ENCODE measurements at regions not wholly inside any gene's neighbourhood (a gene's known extent, or its start where the extent isn't known, plus 50 kb on each side); places are given as distances from the start of the nearest gene placed in this dataset.

DNA sequence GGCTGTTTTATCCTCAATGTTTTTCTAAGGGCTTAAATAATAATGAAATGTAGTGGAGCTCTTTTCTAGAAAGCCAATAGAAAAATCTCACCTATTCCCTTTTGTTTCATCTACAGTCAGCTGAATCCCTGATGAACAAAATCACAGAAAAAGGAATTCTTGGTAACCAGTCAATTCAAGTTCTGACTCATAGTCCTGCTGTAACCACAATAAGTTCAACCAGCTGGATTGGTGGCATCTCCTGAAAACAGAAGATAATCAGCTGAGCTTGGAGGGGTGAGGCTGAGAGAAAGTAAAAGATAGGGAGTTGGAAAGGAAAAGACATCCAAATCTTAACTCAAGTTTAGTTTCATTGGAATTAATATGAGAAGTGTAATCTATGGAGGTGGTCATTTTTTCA is 772.1 kb downstream of the CCSER2 start:
- no peak for TF ChIP-seq POLR2A (IDR thresholded peaks at IDR 0.05)
- TF ChIP-seq, protein P1, sequence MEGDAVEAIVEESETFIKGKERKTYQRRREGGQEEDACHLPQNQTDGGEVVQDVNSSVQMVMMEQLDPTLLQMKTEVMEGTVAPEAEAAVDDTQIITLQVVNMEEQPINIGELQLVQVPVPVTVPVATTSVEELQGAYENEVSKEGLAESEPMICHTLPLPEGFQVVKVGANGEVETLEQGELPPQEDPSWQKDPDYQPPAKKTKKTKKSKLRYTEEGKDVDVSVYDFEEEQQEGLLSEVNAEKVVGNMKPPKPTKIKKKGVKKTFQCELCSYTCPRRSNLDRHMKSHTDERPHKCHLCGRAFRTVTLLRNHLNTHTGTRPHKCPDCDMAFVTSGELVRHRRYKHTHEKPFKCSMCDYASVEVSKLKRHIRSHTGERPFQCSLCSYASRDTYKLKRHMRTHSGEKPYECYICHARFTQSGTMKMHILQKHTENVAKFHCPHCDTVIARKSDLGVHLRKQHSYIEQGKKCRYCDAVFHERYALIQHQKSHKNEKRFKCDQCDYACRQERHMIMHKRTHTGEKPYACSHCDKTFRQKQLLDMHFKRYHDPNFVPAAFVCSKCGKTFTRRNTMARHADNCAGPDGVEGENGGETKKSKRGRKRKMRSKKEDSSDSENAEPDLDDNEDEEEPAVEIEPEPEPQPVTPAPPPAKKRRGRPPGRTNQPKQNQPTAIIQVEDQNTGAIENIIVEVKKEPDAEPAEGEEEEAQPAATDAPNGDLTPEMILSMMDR (IDR thresholded peaks at IDR 0.05) = no peak

All from gastroesophageal sphincter (tissue), 3 donors.